HCT116 (cell line): ENCODE measurements at regions not wholly inside any gene's neighbourhood (a gene's known extent, or its start where the extent isn't known, plus 50 kb on each side); places are given as distances from the start of the nearest gene placed in this dataset.

Experiments
- ATAC-seq: fragments of 200-7000 bp; cut with Tn5 transposase; 2 replicates; pipeline ENCODE4 v1.9.1; 2020; ENCODE audit warnings: mild to moderate bottlenecking, moderate library complexity
- BruUV-seq: library from RNA; stranded (reverse); fragments of 400-500 nt; replicated peaks from 2 replicates; lab custom pipeline; 2021; lab: Mats Ljungman, UMichigan
- CTCF ChIA-PET: fragments of 300-600 bp; sonication (Branson Sonifier 250); formaldehyde crosslinking; loops from one replicate; lab custom pipeline; 2021; ENCODE audit warnings: antibody characterized with exemption; lab: Charles Lee
- POLR2A ChIA-PET: fragments of 300-600, 350-600 bp; sonication (Branson Sonifier 250); formaldehyde crosslinking; loops from one replicate; lab custom pipeline; 2021; ENCODE audit warnings: antibody characterized with exemption; lab: Charles Lee
- RAD21 ChIA-PET, 2 experiments: fragments of 300-600 bp; sonication (Branson Sonifier 250); formaldehyde crosslinking; loops; one replicate each; lab custom pipeline; 2023; ENCODE audit warnings: low total read pairs in 2 of 2; ENCODE audit not compliant: uncharacterized antibody in 2 of 2, unreplicated experiment in 2 of 2, low non-redundant PET in 1 of 2; lab: Charles Lee
- DNase-seq: peaks from one replicate; pipeline ENCODE4 v3.0.0-alpha.2; 2010; ENCODE audit warnings: low read depth, low spot score
- H2AFZ ChIP-seq: fragments of 200-600 bp; shearing (Covaris generic), sonication (generic); 2 replicates; pipeline ENCODE4 v1.6.1; 2017; ENCODE audit warnings: low read depth, mixed run types, mixed read lengths, antibody characterized with exemption, low read length; ENCODE audit not compliant: poor library complexity, severe bottlenecking
- H3K27ac ChIP-seq: 2 replicates; pipeline ENCODE4 v1.5.1; 2012; ENCODE audit warnings: low read depth, low read length
- H3K27me3 ChIP-seq: fragments of 200-600 bp; sonication (generic); 2 replicates; pipeline ENCODE4 v1.6.1; 2016; ENCODE audit warnings: mixed run types, low read length, mixed read lengths; ENCODE audit not compliant: insufficient read depth
- H3K36me3 ChIP-seq, 2 experiments: fragments of 200-500 bp in 1 of 2; fragments of 200-600 bp in 1 of 2; sonication (Bioruptor generic) in 1 of 2; sonication (generic) in 1 of 2; 2 replicates each; pipeline versions ENCODE4 v1.5.1 to v1.6.1; 2014 to 2016; ENCODE audit warnings: low read length in 2 of 2, inconsistent platforms in 1 of 2, mixed read lengths in 1 of 2, mixed run types in 1 of 2; ENCODE audit not compliant: insufficient read depth in 2 of 2, control insufficient read depth in 1 of 2
- H3K4me1 ChIP-seq, 2 experiments: fragments of 200-600 bp in 1 of 2; sonication (generic) in 1 of 2; 2 replicates each; pipeline versions ENCODE4 v1.5.1 to v1.6.1; 2012 to 2017; ENCODE audit warnings: low read length in 2 of 2, inconsistent platforms in 1 of 2, mild to moderate bottlenecking in 1 of 2, mixed read lengths in 1 of 2, mixed run types in 1 of 2, moderate library complexity in 1 of 2; ENCODE audit not compliant: insufficient read depth in 2 of 2, control insufficient read depth in 1 of 2
- H3K4me2 ChIP-seq: fragments of 200-600 bp; sonication (generic); 2 replicates; pipeline ENCODE4 v1.6.1; 2017; ENCODE audit warnings: mixed run types, low read length, mixed read lengths
- H3K4me3 ChIP-seq, 2 experiments: fragments of 200-600 bp in 1 of 2; sonication (generic) in 1 of 2; replicated peaks in 1 of 2; 2 replicates each; pipeline ENCODE4 v1.5.1; 2011 to 2016; ENCODE audit warnings: low read length in 2 of 2, control low read depth in 1 of 2, low read depth in 1 of 2, mild to moderate bottlenecking in 1 of 2, mixed read lengths in 1 of 2, mixed run types in 1 of 2
- H3K79me2 ChIP-seq: fragments of 200-600 bp; sonication (generic); 2 replicates; pipeline ENCODE4 v1.6.1; 2017; ENCODE audit warnings: mild to moderate bottlenecking, mixed run types, low read length, moderate library complexity, mixed read lengths; ENCODE audit not compliant: insufficient read depth
- H3K9ac ChIP-seq: fragments of 200-600 bp; sonication (generic); 2 replicates; pipeline ENCODE4 v1.6.1; 2016; ENCODE audit warnings: low read length, mixed read lengths
- H3K9me2 ChIP-seq: fragments of 200-600 bp; sonication (generic), shearing (Covaris generic); 2 replicates; pipeline ENCODE4 v1.6.1; 2017; ENCODE audit warnings: mixed run types, mild to moderate bottlenecking, moderate library complexity; ENCODE audit not compliant: insufficient read depth
- H3K9me3 ChIP-seq, 2 experiments: fragments of 200-500 bp in 1 of 2; fragments of 200-600 bp in 1 of 2; sonication (Bioruptor generic) in 1 of 2; sonication (generic) in 1 of 2; 2 replicates each; pipeline ENCODE4 v1.6.1; 2014 to 2017; ENCODE audit warnings: low read length in 2 of 2, mixed read lengths in 2 of 2, inconsistent platforms in 1 of 2, low read depth in 1 of 2, mild to moderate bottlenecking in 1 of 2, mixed run types in 1 of 2, moderate library complexity in 1 of 2; ENCODE audit not compliant: control insufficient read depth in 1 of 2, insufficient read depth in 1 of 2
- H4K20me1 ChIP-seq: fragments of 200-600 bp; sonication (generic), shearing (Covaris generic); 2 replicates; pipeline ENCODE4 v1.6.1; 2017; ENCODE audit warnings: mixed run types, mild to moderate bottlenecking, moderate library complexity; ENCODE audit not compliant: insufficient read depth
- CBX3 ChIP-seq: IDR thresholded peaks from 2 replicates; pipeline ENCODE4 v1.6.1; 2012; ENCODE audit warnings: low read depth
- ELF1 ChIP-seq: IDR thresholded peaks from 2 replicates; pipeline ENCODE4 v1.6.1; 2012; ENCODE audit warnings: low read depth, borderline replicate concordance
- FOSL1 ChIP-seq: IDR thresholded peaks from 2 replicates; pipeline ENCODE4 v1.6.1; 2012; ENCODE audit warnings: low read depth
- JUND ChIP-seq: IDR thresholded peaks from 2 replicates; pipeline ENCODE4 v1.6.1; 2012
- MAX ChIP-seq: IDR thresholded peaks from 2 replicates; pipeline ENCODE4 v1.6.1; 2012
- POLR2A ChIP-seq: IDR thresholded peaks from 2 replicates; pipeline ENCODE4 v1.7.0; 2011; ENCODE audit warnings: borderline replicate concordance; ENCODE audit not compliant: insufficient read depth, insufficient read length; ENCODE audit errors: extremely low read depth
- YY1 ChIP-seq: IDR thresholded peaks from 2 replicates; pipeline ENCODE4 v1.6.1; 2011; ENCODE audit warnings: low read length, low read depth, moderate library complexity, mild to moderate bottlenecking; ENCODE audit not compliant: insufficient replicate concordance; ENCODE audit errors: extremely low read depth
- ZBTB33 ChIP-seq: IDR thresholded peaks from 2 replicates; pipeline ENCODE4 v1.6.1; 2011; ENCODE audit warnings: mild to moderate bottlenecking, low read length, moderate library complexity; ENCODE audit not compliant: insufficient replicate concordance; ENCODE audit errors: extremely low read depth
- ZFX ChIP-seq: fragments of 450-650 bp; IDR thresholded peaks from 2 replicates; pipeline ENCODE4 v1.6.1; 2017
- ZNF274 ChIP-seq: fragments of 200-500 bp; sonication (Bioruptor generic); IDR thresholded peaks from 2 replicates; pipeline ENCODE4 v1.6.1; 2014; ENCODE audit warnings: mild to moderate bottlenecking, low read depth, low read length, inconsistent platforms
- intact Hi-C: fragments of 100-400 bp; cut with micrococcal nuclease; formaldehyde crosslinking; loops from 2 replicates; pipeline ENCODE4 v1.10.0; 2022

- CTCF ChIA-PET: no interaction called here
- Histone ChIP-seq H3K4me3 (no peak overlapping the region), H3K27me3 (no peaks in the 10 kb centered on the region; the same call in 1 of the 2 replicates), H3K9ac (no peak overlapping the region)
- TF ChIP-seq FOSL1 (no peak), POLR2A (no peak), ZBTB33 (no peak), JUND (no peak), ZNF274 (no peak), ELF1 (no peak), ZFX (no peak), MAX (no peak), YY1 (no peak), CBX3 (no peak)
- TF ChIP-seq, all 23 proteins: peak for 0
- no peak for DNase-seq
- ChIA-PET POLR2A (no interaction called here), RAD21 (no interaction called here)
- H2AFZ ChIP-seq: no peak overlapping the region
- H3K9me2 ChIP-seq: no peaks in the 10 kb centered on the region
- no peaks in the 10 kb centered on the region for H4K20me1 ChIP-seq
- intact Hi-C loops: no loop called here
- no peaks in the 10 kb centered on the region for H3K36me3 ChIP-seq
- no peaks in the 10 kb centered on the region for H3K4me1 ChIP-seq
- H3K9me3 ChIP-seq: peaks cover 0 to 5% of the 10 kb centered on the region in 2 experiments; a peak in 1 of 4 replicates
- BruUV-seq: no TSS peak
- no peaks in the 10 kb centered on the region for H3K79me2 ChIP-seq
- no peak overlapping the region for H3K27ac ChIP-seq
- no peak for ATAC-seq
- H3K4me2 ChIP-seq: no peak overlapping the region
These were observed 99.6 kb downstream of the SMIM20 start for GRCh38 chr4:26013629-26014028.
